ENCODE measurements at regions not wholly inside any gene's neighbourhood (a gene's known extent, or its start where the extent isn't known, plus 50 kb on each side); places are given as distances from the start of the nearest gene placed in this dataset.
"Not testable (repeated sequence)": the region's sequence is repeated elsewhere in the genome, so short reads cannot be mapped to it uniquely, and the experiment has no call there.

DNA sequence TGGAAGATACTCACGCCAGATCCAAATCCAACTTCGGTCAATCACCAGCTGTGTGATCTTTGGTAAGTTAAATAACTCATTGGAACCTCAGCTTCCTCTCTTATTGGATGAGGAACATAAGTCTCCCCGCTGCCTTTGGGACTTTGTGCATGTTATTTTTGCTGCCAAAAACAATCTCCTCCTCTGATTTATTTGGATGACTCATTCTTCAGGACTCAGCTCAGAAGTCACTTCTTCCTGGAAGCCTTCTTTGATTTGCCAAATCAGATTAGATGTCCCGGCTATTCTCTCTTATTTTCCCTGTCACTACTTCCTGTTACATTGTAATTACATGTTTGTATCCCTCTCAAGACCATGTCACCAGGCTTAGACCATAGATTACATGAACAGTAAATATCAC, 138.0 kb upstream of the BOD1L1 start:
- no peak for DNase-seq

DNA sequence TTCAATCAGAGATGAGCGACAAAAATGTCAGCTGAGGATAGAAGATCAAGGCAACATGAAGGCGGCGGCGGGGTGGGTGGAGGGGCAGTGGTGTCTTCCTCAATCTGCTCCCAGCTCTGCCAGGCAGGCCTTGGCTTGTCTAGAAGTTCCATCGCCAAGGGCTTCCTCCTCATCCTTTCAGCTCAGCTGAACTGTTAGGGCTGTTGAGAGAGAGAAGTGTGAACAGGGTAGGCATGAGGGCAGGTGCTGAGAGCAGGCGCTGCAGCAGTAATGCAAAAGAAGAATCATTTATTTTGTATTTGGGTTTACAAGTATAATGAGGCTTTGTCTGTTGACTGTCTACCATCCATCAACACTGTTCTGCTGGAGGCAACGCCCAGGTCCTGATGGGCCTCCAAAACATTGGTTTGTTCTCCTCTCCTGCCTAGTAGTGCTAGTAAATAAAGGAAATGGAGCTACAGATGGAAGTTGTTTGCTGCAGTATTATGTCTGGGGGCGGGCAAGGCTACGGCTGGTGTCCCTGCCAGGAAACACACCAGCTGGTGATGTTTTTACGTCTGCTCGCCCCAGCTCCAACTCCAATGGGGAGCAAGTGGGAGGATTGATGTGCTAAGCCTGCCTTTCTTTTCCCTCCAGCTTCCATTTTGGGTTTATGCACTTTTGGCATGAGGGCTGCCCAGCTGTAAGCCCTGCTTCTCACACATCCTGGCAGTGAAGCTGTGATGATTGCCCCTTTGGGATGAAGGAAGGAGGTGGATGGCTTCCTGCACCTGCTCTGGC, 139.4 kb upstream of the BOD1L1 start:
- DNase-seq = no peak

DNA sequence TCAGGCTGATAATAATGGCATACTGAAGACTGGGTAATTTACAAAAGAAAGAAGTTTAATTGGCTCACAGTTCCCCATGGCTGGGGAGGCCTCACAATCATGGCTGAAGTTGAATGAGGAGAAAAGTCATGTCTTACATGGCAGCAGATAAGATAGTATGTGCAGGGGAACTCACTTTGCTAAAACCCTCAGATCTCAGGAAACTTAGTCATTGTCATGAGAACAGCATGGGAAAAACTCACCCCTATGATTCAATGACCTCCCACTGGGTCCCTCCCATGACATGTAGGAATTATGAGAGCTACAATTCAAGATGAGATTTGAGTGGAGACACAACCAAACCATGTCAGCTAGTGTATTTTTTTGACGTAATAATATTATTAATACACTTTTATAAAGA, 149.8 kb upstream of the BOD1L1 start:
- no peak for DNase-seq

DNA sequence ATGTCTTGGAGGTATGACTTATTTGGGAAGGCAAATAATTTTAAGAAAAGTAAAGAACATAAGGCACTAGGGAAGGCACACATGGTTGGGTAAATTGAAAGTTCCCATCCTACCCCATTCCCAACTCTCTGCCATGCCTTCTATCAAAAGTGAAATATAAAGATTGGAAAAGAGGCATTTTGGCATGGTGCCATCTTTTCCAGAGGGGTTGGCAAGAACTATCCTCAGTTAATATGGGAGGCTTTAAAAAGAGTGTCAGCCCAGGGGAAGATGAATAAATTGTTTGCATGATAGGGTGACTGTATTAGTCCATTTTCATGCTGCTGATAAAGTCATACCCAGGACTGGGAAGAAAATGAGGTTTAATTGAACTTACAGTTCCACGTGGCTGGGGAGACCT, 150.8 kb upstream of the BOD1L1 start:
- DNase-seq = no peak

DNA sequence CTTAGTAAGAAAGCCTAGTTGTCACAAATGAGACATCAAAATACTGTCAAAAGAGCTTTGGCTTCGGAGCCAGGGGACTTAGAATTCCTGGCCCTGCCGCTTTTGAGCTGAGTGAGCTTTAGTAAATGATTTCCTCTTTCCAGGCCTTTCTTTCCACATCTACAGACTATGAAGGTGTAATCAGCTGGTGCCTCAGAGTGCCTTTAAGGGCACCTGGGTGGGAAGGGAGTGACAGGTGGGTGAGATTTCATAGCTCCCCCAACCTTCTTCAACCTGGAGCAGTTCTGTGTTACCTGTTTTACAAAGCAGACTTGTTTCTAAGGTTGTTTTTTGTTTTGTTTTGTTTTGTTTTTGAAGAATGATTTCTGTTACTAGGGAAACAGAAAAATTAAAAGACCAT, 154.7 kb upstream of the BOD1L1 start:
- no peak for DNase-seq

DNA sequence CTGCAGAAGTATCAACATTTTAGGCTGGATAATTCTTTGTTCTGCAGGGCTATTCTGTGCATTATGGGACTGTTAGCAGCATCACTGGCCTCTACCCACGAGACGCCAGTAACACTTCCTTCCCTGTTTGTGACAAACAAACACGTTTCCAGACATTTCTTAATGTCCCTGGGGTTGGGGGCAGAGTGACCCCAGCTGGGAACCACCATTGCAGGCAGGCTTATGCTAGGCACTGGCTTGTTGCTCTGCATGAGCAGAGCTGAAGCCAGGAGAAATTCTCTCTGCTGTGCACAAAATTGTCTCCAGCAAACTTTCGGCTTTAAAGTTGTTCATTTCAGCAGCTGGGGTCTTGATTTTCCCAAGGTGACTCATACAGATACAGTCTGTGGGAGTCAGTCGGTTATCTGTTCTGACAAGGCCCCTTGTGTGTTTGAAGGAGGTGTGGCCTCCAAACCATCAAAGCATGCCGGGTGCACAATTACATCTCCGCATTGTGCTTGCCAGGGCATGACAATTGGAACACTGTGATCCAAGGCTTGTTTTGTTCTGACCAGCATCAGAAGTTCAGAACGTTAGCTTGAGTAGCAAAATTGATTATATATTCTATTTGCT, 156.4 kb upstream of the BOD1L1 start:
- DNase-seq = no peak

DNA sequence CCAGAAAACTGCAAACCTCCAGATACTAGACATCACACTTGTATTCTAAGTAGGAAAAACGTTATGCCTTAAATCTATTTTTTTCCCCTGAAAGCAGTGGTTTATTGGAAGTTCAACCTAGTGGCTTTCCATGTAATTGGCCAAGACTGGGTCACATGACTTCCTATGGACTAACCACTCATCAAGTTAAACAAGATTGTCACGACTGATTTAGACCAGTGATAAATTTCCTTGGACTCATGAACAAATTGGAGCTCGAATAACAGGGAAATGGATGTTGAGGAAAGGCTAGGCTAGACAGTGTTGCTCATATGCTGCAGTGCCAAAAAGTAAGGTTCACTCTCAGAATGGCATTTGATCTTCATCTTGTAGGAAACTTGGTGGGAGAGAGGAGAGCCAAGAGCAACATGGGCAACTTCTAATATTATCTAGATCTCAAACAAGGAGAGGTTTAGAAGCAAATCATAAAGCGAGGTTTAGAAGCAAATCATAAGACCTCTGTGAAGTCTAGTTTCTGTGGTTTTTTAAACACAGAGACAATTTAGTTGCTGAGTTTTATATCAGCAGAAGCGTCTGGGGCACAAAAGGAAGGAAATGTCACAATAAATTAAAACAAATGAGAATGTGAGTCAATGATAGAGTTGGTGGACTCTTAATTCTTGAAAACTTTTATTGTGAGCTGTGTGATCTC, 165.6 kb upstream of the BOD1L1 start:
- DNase-seq = no peak

DNA sequence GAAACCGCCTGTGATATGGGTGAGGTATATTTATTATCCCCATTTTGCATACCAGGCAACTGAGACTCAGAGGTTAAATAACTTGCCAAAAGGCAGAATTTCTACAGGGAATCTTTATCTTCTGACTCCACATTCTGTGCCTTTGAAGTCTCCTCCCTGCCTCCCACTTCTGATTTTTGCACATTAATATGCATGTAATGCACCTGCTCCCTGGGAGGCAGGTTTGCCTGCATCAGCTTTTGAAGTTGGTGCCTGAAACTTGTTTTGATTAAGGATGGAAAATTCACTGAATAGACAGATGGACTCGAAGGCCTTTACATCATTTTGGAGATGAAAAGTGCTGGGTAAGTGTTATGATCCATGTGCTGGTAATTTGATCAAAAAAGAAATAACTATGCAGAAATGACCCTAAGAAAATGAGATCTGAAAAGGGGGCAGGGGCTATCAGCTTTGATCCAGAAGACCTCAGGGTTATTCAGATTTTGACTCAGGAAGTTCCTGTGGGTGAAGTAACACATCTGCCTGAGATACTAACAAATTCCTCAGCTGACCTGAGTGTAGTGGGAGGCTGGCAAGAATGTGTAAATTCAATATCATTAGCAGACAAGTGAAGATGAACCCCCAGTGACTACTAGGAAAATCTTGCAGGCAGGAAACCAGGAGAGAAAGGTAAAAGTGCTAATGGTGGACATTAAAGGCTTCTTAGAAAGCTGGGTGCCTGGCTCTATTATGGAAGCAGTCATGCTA, 167.5 kb upstream of the BOD1L1 start:
- DNase-seq = no peak

DNA sequence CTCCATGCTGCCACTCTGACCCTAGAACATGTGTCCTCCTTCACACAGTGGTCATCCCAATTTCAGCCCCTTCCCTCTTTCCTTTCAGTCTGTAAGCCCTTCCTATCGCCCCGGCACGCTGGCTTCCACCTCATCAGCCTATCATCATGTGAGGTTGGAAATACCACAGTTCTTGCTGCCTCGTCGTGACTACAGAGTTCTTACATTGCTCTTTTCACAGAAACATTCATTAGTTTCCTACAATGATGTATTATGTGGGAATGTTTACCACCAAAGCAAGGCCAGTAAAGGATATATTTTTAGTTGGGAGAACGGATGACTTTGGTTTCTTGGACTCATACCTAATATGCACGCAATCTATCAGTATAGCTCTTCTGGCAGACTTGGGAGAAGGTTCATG, 169.5 kb upstream of the BOD1L1 start:
- no peak for DNase-seq

DNA sequence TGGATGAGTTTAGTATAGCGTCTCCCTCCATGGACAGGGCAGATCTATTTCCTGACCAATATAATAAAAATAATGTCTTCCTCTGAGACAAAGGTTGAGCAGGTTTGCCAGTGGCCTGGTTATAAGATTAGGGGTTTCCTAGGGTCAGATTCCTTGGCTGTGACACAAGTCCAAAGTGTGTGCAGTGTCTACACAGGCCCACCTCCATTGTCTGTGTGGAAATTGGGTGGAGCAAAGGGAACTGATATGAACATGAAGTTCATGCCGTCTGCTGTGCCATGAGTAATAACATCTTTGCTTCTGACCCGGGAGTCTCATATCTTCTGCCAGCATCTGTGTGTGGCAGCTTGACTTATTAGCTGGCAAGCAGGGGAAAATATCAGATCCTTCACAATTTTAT, 187.7 kb upstream of the BOD1L1 start:
- no peak for DNase-seq

DNA sequence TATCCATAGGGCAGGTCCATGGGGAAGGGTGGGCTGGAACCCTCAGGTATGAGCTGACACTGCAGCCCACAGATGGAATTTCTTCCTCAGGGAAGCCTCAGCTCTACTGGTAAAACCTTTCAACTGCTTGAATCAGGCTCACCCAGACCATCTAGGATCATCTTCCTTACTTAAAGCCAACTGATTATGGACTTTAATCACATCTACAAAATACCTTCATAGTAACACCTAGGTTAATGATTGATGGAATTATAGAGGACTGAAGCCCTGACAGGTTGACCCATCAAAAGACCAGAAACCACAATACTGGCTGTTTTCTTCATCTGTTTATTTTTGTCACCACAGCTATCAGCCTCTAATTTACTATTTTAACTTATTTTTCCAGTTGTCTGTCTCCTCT, 188.9 kb upstream of the BOD1L1 start:
- DNase-seq = no peak

DNA sequence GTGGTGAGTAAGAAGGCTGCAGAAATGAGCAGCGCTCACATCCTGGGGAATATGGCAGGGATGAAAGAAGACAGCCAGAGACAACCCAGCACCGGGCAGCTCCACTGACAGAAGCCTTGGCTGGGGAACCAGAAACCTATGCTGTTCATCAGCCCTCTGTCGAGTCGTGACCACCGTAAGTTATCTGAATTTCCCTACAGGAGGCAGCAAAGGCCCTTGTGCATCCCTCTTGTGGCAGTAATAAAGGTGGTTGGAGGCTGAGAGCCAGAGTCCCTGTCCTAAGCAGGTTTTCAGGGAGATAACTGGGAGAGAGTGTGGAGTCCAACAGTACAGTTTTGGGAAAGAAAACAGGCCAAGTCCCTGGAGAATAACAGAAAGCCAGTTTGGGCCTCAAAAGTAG, 194.0 kb upstream of the BOD1L1 start:
- no peak for DNase-seq

DNA sequence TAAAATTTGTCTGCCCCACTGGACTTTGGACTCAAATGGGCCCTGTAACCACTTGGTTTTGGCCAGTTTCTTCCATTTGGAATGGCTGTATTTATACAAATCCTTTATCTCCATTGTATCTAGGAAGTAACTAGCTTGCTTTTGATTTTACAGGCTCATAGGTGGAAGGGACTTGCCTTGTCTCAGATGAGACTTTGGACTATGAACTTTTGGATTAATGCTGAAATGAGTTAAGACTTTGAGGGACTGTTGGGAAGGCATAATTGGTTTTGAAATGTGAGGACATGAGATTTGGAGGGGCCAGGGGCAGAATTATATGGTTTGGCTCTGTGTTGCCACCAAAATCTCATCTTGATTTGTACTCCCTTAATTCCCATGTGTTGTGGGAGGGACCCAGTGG, 198.3 kb upstream of the BOD1L1 start:
- DNase-seq = not testable (repeated sequence)

DNA sequence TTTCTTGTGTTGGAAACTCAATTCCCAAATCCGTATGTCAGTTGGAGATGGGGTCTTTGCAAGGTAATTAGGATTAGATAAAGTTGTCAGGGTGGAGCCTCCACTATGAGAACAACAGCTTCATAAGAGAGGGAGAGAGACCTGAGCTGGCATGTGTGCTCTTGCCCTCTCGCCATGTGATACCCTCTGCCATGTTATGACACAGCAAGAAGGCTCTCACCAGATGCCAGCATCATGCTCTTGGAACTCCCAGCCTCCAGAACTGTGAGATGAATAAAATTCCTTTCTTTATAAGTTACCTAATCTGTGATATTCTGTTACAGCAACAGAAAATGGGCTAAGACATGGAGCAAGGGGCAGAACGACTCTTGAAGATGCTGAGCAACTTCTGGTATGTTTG, 201.9 kb upstream of the BOD1L1 start:
- DNase-seq = no peak

DNA sequence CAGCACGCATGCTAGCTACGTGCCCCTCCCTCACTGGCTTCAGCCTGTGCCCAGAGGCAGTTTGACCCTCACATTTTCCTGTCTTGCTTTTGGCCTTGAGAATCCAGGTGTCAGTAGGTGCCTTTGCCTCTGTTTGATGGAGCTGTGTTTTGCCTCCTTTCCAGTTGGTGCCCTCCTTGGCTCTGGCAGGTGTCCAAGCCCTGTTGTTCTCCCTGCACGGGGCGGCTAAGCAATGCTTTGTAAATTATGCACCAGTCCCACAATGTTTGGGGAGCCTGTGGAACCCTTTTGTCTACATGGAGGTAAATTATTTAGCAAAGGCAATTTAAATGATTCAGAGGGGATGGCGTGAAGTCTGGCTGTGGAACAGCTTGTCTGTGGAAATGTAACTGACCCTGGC, 202.9 kb upstream of the BOD1L1 start:
- DNase-seq = no peak

DNA sequence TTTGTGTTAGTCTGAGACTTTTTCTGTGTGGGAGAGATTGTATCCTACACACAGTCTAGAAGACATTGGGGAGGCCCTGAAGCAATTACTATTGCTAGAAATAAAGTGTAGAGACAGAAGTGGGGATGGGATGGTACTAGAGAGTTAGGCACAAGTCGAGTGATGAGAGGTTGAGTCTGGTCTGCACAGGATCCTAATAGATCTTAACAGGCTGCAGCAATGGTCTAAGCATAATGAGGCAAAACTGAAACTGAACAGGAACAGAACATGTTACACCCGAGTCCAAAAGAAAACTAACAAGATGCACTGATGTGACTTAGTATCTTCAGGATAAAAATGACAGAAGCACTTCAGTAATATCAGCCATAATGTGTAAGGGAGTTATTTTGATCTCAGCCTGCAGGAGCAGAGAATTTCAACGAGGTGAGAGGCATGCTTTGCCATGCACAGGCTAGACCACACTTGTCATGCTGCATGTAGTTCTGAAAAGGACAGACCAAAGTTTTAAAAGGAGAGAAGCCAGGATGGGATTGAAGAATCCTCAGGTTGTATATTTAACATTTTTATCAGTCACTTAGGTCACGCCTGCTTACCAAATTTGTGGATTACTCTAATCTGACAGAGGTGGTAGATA, 205.8 kb upstream of the BOD1L1 start:
- DNase-seq = no peak

DNA sequence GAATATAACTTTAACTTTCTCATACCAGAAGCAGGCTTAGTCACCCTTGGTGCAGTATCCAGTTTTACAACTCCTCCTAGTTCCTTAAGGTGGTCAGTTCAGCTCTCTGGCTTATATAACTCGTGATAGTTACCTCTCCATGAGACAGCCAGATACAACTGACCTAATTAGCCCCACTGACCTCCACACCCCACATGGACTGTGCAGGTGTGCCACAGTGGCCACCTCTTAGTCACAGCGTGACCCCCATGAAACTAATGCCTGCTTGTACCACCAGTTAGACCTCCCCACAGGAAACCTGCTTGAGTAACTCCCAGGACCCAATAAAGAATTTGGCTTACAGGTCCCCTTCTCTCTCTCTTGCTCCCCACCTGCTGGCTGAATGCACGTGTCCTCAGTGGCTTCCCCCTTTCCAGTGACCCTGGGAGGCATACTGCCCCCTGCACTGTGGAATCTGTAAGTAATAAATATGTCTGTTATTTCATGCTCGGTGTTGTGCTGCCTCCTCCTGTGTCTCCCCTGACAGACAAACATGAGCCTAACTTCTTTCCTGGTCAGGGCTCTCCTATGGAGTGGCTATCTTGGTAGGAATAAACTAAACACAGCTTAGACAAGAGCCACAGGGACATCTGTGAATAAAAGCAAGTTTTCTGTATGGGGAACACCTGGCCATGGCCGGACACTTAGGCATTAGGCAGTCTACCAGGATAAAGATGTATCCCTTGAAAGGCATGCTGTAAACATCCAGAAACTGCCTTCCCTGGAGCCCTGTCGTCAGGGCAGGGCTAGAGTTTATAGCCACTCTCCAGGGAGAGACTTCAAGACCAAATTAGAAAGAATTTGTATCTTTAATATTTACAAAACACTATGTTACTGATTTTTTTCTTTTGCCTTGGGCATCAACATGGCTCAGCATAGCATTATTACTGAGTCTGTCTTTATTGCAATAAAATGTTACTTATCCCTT, 209.7 kb upstream of the BOD1L1 start:
- DNase-seq = no peak

DNA sequence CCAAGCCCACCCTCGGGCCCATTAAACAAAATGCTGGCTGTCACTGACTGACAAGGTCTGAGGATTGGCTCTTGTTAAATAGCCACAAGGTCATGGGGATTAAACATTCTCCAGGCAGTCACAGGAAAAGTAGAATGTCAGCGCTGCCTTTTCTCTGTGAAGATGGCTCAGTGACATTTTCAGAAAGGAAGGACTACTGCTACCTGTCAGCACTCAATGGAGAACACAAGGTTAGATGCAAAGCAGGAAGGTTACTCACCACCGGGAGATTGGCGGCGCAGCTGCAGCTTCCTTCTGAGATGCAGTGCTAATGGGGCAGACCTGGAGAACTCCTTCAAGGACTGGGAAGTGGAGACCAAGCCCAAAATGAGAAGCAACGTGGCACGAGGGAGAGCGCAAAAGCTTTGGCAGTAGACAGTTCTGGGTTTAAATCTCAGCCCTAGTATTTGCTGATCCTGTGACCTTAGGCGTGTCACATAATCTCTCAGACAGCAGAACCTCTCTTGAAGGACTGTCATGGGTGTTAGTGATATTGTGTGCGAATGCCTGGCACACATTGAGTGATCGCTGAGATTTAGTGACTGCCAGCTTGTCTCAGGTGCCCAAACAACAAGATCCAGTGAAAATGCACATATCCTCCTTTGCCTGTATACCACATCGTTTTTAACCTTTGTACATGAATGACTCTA, 213.1 kb upstream of the BOD1L1 start:
- DNase-seq = no peak

DNA sequence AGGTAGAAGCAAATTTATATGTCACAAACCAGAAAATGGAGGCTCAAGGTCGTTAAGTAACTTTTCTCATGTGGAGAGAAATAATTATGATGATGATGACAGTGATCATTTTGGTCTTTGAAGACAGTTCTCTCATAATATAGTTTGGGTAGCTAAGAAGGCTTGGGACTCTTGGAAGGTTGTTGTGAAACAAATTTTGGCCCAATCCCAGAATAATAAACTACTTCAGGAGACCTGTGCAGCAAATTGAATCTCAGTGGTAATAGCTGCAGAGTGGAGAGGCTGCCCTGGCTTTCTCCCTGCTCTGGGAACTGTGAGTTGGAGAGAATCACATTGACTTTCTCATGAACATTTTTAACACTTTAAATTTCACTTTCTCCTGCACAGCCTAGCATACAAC, 217.2 kb upstream of the BOD1L1 start:
- no peak for DNase-seq

DNA sequence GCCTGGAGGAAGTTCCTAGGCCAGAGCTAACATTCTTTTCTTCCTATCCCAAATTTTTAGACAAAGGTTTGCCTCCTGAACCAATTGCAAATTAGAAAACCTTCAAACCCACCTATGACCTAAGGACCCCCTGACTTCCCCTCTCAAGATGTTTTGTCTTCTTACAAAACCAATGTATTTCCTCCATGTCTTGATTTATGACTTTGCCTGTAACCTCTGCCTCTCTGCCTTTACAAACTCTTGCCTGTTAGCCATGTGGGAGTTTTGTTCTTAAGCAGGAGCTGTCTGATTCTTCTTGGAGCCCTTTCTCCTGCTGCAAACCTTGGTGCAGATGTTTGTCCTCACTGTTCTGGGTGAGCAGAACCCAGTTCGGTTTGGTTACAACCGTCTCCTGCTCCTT, 222.3 kb upstream of the BOD1L1 start:
- DNase-seq = no peak
